ENCODE measurements at regions not wholly inside any gene's neighbourhood (a gene's known extent, or its start where the extent isn't known, plus 50 kb on each side); places are given as distances from the start of the nearest gene placed in this dataset.

- H3K27ac ChIP-seq = no peak overlapping the region
- TF ChIP-seq CTCF (conservative IDR thresholded peaks at IDR 0.05) = no peak
- no peak for TF ChIP-seq ZFX (IDR thresholded peaks at IDR 0.05)
These were observed 381.0 kb upstream of the MEX3C start for GRCh38 chr18:51578406-51578980.

- no peak overlapping the region for H3K27ac ChIP-seq
- TF ChIP-seq CTCF (conservative IDR thresholded peaks at IDR 0.05) (no peak), ZFX (IDR thresholded peaks at IDR 0.05) (no peak)
These were observed 383.1 kb upstream of the MEX3C start for GRCh38 chr18:51580580-51580979.

GRCh38 chr18:51582551-51582950, 385.1 kb upstream of the MEX3C start:
- no peak overlapping the region for H3K27ac ChIP-seq
- TF ChIP-seq CTCF (conservative IDR thresholded peaks at IDR 0.05) = no peak
- no peak for TF ChIP-seq ZFX (IDR thresholded peaks at IDR 0.05)

GRCh38 chr18:51588616-51589015, 391.1 kb upstream of the MEX3C start:
- no peak overlapping the region for H3K27ac ChIP-seq
- TF ChIP-seq ZFX (IDR thresholded peaks at IDR 0.05) = no peak
- no peak for TF ChIP-seq CTCF (conservative IDR thresholded peaks at IDR 0.05)

GRCh38 chr18:51593931-51594330, 396.4 kb upstream of the MEX3C start:
- TF ChIP-seq CTCF (conservative IDR thresholded peaks at IDR 0.05) = no peak
- no peak for TF ChIP-seq ZFX (IDR thresholded peaks at IDR 0.05)
- no peak overlapping the region for H3K27ac ChIP-seq

- H3K27ac ChIP-seq = no peak overlapping the region
- TF ChIP-seq CTCF (conservative IDR thresholded peaks at IDR 0.05) (no peak), ZFX (IDR thresholded peaks at IDR 0.05) (no peak)
These were observed 405.6 kb upstream of the MEX3C start for GRCh38 chr18:51603111-51603510.

GRCh38 chr18:51603551-51603950, 406.1 kb upstream of the MEX3C start:
- H3K27ac ChIP-seq = no peak overlapping the region
- TF ChIP-seq CTCF (conservative IDR thresholded peaks at IDR 0.05) = no peak
- no peak for TF ChIP-seq ZFX (IDR thresholded peaks at IDR 0.05)

Data from C4-2B (cell line).